Stimulated activated CD8-positive, alpha-beta memory T cell treated with anti-CD3 and anti-CD28 coated beads, Interleukin-15, amount 100 ng/mL, for 4 hours (primary cell): ENCODE measurements at regions not wholly inside any gene's neighbourhood (a gene's known extent, or its start where the extent isn't known, plus 50 kb on each side); places are given as distances from the start of the nearest gene placed in this dataset.

Experiments
- DNase-seq, 2 donors: peaks; one replicate each; pipeline ENCODE4 v3.0.0-alpha.2; 2020; ENCODE audit warnings: low read depth in 2 of 2

DNA sequence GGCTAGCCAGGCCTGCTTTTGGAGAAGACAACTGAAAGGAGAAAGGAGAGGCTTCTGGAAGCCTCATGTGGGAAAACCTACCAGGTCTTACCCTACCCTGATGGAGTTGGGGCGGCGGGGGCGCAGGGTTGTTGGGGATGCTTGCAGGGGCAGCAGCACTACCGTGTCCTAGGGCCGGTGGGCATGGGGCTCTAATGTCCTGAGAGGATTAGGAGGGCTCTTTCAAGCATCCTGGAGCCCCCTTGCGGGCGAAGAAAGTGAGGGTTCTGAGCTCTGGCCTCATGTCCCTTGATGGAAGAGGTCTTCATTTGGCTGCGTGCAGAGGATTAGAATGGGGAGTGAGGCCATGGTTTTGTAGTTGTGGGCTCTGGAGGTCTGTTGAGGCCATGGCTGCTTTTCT, 86.9 kb upstream of the PITX1 start:
- no peak for DNase-seq

- DNase-seq, result no peak
Measured at GRCh38 chr5:135119481-135119880, 85.5 kb upstream of the PITX1 start.

- no peak for DNase-seq
Measured at GRCh38 chr5:135117590-135117989, 83.6 kb upstream of the PITX1 start.

GRCh38 chr5:135116160-135116561, 82.1 kb upstream of the PITX1 start:
- DNase-seq, result no peak

DNA sequence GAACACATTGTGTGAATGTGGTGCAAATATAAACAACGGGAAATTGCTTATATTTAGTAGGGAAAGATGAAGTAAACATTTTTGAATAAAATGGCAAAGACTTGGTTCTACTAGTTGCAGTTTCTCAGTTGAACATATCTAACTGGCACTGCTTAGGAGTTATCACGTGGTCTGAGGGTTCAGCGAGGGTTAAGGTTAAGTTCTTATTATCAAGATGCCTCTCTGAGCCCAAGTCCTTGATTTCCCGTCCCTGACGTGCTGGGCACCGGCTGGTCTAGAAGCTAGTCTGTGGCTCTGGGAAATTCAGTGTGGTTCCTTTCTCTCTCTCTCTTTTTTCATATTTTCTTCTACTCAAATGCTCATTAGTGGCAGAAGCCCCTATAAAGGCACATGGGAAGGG, 81.6 kb upstream of the PITX1 start:
- no peak for DNase-seq

DNA sequence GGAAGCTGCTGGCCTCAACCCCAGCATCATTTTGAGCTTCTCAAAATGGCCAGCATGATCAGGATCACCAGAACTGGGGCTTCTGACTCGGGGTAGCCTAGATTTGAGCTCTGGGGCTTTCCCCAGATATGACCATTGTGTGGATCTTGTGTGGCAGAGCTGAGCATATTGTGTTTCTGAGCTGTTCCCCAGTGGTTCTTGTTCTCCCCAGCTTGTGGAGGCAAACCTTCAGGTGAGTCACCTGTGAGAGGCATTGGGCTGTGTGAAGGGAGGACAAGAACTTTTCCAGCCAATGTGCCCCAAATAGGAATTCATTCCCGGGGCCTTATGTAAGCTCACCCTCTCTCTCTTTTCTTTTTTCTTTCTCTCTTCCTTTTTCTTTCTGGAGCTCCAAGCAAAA, 80.7 kb upstream of the PITX1 start:
- DNase-seq, result no peak

GRCh38 chr5:135112008-135112725, 78.1 kb upstream of the PITX1 start:
- DNase-seq, result no peak

DNA sequence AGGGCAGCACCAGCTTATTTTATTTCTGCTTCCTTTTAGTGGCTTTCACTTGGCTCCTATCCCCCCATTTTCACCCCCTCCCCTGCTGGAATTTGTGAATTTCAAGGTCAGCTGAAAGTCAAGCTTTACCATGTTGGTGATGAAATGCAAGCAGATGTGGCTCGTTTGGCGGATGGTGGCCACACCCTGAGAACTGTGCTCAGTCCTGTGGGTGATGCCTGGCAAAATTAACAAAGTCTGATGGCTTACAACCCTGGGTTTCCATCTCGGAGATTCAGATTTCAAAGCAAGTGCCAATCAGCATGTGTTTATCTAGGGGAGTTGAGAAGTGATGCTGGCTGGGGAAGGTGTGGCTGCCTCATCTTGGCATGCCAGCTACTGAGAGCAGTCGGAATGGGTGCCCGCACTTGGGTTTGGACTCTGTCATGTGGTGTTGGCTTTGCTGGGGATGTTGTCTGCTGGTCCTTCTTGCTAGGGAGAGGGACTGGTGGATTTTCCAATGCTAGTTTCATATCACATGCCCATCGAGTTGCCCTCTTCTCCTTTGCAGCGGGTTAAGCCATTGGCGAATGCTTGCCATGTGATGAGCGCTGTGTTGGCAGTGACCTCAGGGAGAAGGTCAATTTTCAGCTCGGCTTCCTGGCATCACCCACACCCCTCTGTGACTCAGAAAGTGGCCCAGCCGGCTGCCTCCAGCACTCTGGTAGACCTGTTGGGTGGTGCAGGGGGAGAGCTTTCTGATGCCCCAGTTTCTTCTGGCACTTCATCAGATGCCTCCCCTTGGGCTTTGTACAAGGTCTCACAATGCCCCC, 77.0 kb upstream of the PITX1 start:
- no peak for DNase-seq

GRCh38 chr5:135108992-135109391, 75.0 kb upstream of the PITX1 start:
- no peak for DNase-seq

GRCh38 chr5:135108569-135108968, 74.5 kb upstream of the PITX1 start:
- DNase-seq, result no peak

DNA sequence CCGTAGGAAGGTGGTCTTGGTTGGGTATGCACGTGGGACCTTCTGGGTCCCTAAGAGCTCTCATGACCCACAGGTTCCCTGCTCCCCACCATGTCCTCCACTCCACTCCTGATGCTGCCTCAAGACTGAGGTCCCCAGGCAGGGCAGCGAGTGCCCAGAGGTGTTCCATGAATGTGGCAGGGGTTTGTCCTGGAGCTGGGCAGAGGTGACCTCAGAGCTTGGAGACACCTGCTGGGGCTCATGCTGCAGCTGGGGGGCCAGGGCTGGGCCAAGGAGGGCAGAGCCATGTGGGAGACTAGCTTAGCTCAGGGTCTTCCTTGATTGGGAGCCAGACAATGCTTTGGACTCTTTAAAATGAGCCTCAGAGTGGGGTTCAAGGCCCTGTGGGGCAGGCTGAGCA, 74.0 kb upstream of the PITX1 start:
- no peak for DNase-seq

DNA sequence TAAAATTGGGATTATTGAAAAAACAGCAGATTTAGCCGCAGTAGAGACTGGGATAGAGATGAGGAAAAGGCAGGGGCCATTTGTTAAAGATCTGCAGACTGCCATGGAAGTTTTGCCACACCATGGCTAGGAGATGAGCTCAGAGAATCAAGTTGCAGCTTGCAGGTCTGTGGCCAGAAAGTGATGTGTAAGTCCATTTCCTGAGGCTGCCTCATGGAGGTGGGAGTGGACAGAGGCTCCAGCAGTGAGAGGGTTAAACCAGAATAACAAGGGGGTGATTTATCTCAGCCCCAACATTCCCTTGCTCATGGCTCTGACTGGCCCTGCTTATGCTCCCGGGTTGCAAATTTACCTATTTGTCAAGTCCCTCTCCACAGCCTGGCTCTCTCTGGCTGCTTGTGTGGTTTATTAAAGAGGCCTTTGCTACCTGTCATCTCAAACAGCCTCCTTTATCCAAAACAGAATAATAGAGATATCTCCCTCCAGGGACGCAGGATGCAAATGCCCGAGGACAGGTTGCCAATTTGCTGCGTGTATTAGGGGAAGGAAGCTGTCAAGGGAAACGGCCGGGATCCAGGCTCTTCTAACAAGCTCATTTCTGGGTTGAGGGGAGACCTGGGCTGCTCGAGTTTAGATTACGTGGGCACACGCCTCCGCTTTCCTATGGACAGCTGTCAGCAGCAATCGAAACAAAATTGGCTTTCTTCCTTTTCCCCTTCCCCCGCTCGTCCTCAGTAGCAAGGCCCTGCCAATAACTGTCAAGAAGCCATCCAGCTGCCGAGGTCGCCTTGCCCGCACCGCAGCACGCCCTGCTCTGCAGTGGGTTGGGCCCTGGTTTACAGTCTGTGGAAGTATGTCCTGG, 72.8 kb upstream of the PITX1 start:
- DNase-seq, result no peak

- no peak for DNase-seq
Measured at GRCh38 chr5:135106136-135106535, 72.1 kb upstream of the PITX1 start.

GRCh38 chr5:135105105-135105484, 71.1 kb upstream of the PITX1 start:
- no peak for DNase-seq

- DNase-seq, result no peak
Measured at GRCh38 chr5:135103575-135103853, 69.5 kb upstream of the PITX1 start.

DNA sequence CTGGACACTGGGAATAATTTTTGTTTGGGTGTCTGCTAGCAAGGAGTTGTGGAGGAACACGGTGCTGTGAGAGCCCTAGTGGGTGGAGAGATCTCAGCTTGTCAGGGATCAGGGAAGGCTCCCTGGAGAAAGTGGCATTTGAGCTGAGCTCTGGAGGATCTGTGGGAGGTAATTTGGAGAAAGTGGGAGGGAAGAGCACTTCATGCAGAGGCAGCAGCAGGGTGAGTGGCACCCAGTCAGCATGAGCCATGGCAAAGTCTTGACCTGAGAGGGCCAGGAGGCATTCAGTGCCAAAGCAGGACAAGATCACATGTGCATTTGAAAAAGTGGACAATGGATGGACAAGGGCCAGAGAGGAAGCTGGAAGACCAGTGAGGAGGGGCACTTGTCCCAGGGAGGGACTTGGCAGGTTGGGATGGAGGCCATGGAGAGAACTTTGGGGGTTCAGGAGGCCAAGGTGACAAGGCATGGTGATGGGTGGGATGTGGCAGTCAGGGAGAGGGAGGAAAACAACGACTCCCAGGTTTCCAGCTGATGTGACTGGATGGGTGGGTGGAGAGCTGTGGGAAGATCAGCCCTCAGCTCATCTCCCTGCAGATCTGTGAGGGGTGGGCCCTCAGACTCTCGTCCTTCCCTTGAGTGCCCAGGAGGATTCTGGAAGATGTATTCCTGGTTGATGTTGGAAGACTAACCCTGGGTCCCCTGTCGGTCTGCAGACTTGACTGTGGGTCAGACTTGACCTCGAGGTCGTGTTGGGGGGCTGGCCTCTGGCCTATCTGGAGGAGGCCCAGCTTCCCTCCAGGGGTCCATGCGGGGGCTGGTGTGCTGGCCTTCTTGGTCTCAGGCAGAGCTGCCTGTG, 68.9 kb upstream of the PITX1 start:
- DNase-seq, result no peak

DNA sequence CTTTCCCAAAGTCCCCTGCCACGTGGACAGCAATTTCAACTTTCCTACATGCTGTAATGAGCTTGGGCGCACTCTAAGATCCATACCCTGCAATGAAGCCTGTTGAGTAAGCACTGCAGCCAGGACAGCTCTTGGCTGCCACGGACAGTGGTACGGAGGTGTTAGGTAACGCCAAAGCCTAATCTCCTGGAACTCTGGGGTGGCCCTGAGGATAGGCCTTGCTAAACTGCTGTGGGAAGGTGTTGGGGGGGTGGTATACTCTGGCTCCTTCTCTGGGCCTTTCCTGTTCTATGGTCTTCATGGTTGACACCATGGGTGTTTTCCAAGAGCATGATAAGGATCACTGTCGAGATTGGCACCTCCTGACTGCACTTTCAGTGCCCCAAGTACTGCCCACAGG, 66.4 kb upstream of the PITX1 start:
- DNase-seq, result no peak

GRCh38 chr5:135100011-135100410, 66.0 kb upstream of the PITX1 start:
- no peak for DNase-seq

DNA sequence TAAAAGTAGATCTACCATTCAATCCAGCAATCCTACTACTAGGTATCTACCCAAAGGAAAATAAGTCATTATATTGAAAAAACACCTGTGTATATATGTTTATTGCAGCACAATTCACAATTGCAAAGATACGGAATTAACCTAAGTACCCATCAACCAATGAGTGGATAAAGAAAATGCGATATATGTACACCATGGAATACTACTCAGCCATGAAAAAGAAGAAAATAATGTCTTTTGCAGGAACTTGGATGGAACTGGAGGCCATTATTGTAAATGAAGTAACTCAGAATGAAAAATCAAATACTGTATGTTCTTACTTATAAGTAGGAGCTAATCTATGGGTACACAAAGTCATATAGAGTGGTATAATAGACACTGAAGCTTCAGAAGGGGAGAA, 63.4 kb upstream of the PITX1 start:
- DNase-seq, result no peak

DNA sequence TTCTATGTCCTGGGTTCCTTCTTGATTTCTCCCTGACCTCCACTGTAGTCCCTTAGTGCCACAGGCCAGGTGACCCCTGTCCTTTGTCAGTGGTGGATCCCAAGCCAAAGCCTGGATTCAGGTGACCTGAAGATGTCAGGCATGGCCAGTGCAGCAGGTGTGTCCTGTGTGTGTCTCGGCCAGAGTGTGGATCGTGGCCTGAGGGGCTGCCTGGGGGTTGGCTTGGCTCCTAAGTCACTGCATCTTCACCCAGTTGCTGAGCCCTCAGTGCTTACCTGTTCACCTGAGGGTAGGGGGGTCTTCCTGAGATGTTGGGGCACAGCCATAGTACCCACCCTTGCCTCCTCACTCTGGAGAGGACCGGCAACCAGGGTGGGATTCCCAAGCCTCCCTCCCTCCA, 61.8 kb upstream of the PITX1 start:
- DNase-seq, result no peak

DNA sequence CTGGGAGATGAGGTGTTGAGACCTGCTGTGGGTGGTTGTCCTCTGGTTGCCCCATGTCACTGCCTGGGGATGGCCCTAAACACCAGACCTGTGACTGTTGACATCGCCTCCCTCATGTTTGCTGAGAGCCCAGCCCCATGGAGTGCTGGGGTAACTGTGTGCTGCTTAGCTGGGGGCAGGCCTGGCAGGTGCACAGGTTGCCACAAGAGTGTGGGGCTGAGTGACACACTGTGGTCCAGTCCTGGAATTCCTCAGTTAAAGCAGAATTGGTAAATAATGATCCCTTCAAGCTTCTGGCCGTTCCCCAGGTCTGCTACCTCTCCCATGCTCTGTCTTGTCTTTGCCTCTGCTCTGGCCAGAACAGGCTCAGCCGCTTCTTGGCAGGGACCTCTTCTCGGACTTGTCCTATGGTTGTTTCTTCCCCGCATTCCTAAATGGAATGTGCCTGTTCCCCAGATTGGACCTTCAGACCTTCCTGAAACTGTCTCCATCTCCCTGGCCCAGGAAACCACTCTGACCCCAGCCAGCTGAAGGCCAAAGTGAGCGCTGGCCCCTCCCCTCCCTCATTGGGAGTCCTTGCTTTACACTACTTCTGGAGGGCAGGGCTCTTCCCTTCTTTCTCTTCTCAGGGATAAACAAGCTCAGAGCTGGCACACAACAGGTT, 61.2 kb upstream of the PITX1 start:
- no peak for DNase-seq
